OCI-LY7 (cell line): ENCODE measurements at regions not wholly inside any gene's neighbourhood (a gene's known extent, or its start where the extent isn't known, plus 50 kb on each side); places are given as distances from the start of the nearest gene placed in this dataset.

Experiments
- BruUV-seq: library from RNA; stranded (reverse); fragments of 400-500 nt; replicated peaks from 2 replicates; lab custom pipeline; 2021; lab: Mats Ljungman, UMichigan
- CTCF ChIA-PET: fragments of 300-600 bp; sonication (Branson Sonifier 250); formaldehyde crosslinking; loops from one replicate; lab custom pipeline; 2022; ENCODE audit warnings: antibody characterized with exemption; ENCODE audit not compliant: unreplicated experiment; lab: Charles Lee
- POLR2A ChIA-PET: fragments of 300-600 bp; sonication (Branson Sonifier 250); formaldehyde crosslinking; loops from one replicate; lab custom pipeline; 2022; ENCODE audit warnings: antibody characterized with exemption; lab: Charles Lee
- DNase-seq: peaks from one replicate; pipeline ENCODE4 v3.0.0-alpha.2; 2015; ENCODE audit warnings: low spot score
- H2AFZ ChIP-seq: fragments of 200-600 bp; sonication (generic), shearing (Covaris generic); 2 replicates; pipeline ENCODE4 v1.6.1; 2014; ENCODE audit warnings: mild to moderate bottlenecking, antibody characterized with exemption, low read length, moderate library complexity
- H3K27ac ChIP-seq: fragments of 200-600 bp; sonication (generic); 2 replicates; pipeline ENCODE4 v1.5.1; 2014; ENCODE audit warnings: mixed run types, low read depth, mild to moderate bottlenecking, moderate library complexity, low read length, inconsistent platforms; ENCODE audit not compliant: poor library complexity, severe bottlenecking
- H3K36me3 ChIP-seq: fragments of 200-600 bp; sonication (generic); 2 replicates; pipeline ENCODE4 v1.6.1; 2014; ENCODE audit warnings: mild to moderate bottlenecking, antibody characterized with exemption, low read length, moderate library complexity, mixed read lengths; ENCODE audit not compliant: insufficient read depth
- H3K4me1 ChIP-seq: fragments of 200-600 bp; sonication (generic); 2 replicates; pipeline ENCODE4 v1.5.1; 2014; ENCODE audit warnings: mild to moderate bottlenecking, low read length; ENCODE audit not compliant: insufficient read depth, poor library complexity, severe bottlenecking
- H3K4me2 ChIP-seq: fragments of 200-600 bp; sonication (generic); 2 replicates; pipeline ENCODE4 v1.6.1; 2014; ENCODE audit warnings: mild to moderate bottlenecking, low read length
- H3K4me3 ChIP-seq: fragments of 200-600 bp; sonication (generic); 2 replicates; pipeline ENCODE4 v1.5.1; 2014; ENCODE audit warnings: mild to moderate bottlenecking, low read depth, low read length; ENCODE audit not compliant: poor library complexity, severe bottlenecking
- H3K79me2 ChIP-seq: fragments of 200-600 bp; sonication (generic); 2 replicates; pipeline ENCODE4 v1.6.1; 2016; ENCODE audit warnings: low read depth, mild to moderate bottlenecking, low read length, moderate library complexity, mixed read lengths; ENCODE audit not compliant: insufficient read depth
- H3K9me2 ChIP-seq: fragments of 200-600 bp; sonication (generic); 2 replicates; pipeline ENCODE4 v1.6.1; 2016; ENCODE audit warnings: mild to moderate bottlenecking, low read length, mixed read lengths; ENCODE audit not compliant: insufficient read depth
- H3K9me3 ChIP-seq: fragments of 200-600 bp; sonication (generic); 2 replicates; pipeline ENCODE4 v1.6.1; 2014; ENCODE audit warnings: mild to moderate bottlenecking, mixed run types, low read length, mixed read lengths
- H4K20me1 ChIP-seq: fragments of 200-600 bp; sonication (generic); 2 replicates; pipeline ENCODE4 v1.6.1; 2014; ENCODE audit warnings: mild to moderate bottlenecking, antibody characterized with exemption, low read length, moderate library complexity, mixed read lengths; ENCODE audit not compliant: insufficient read depth
- CTCF ChIP-seq: fragments of 200-600 bp; sonication (generic); conservative IDR thresholded peaks from 2 replicates; pipeline ENCODE4 v1.5.1; 2014; ENCODE audit warnings: mild to moderate bottlenecking, antibody characterized with exemption, low read length, moderate library complexity, mixed read lengths
- EZH2phosphoT487 ChIP-seq: fragments of 200-600 bp; sonication (generic); IDR thresholded peaks from 2 replicates; pipeline ENCODE4 v1.6.1; 2018; ENCODE audit warnings: low read depth, borderline replicate concordance, mild to moderate bottlenecking, mixed run types, antibody characterized with exemption, low read length, moderate library complexity, mixed read lengths
- intact Hi-C: fragments of 100-400 bp; cut with micrococcal nuclease; formaldehyde crosslinking; loops from one replicate; pipeline ENCODE4 v1.10.0; 2022; ENCODE audit not compliant: unreplicated experiment

- H3K9me3 ChIP-seq: no peaks in the 10 kb centered on the region
- ChIA-PET CTCF (interaction anchor here (0.9 kb wide), 1 partner anchor 9 kb away, joined by 3 read pairs; no protein-coding TSS in a partner anchor), POLR2A (interaction anchor here (0.6 kb wide), 1 partner anchor 10 kb away, joined by 4 read pairs; no protein-coding TSS in a partner anchor)
- no peaks in the 10 kb centered on the region for H4K20me1 ChIP-seq
- H2AFZ ChIP-seq: no peak overlapping the region
- no peaks in the 10 kb centered on the region for H3K9me2 ChIP-seq
- H3K27ac ChIP-seq: no peak overlapping the region
- TF ChIP-seq CTCF (no peak), EZH2phosphoT487 (no peak)
- no peak for DNase-seq
- H3K36me3 ChIP-seq: no peaks in the 10 kb centered on the region
- intact Hi-C loops: no loop called here
- no peaks in the 10 kb centered on the region for H3K4me1 ChIP-seq
- no peak overlapping the region for H3K4me2 ChIP-seq
- H3K4me3 ChIP-seq: no peak overlapping the region
- no peaks in the 10 kb centered on the region for H3K79me2 ChIP-seq
- BruUV-seq: no TSS peak
These were observed 112.5 kb upstream of the ZNF366 start for GRCh38 chr5:72619677-72620076.

- no peaks in the 10 kb centered on the region for H4K20me1 ChIP-seq
- no peak for DNase-seq
- H3K79me2 ChIP-seq: no peaks in the 10 kb centered on the region
- no peak overlapping the region for H2AFZ ChIP-seq
- H3K4me1 ChIP-seq: no peaks in the 10 kb centered on the region
- no peak overlapping the region for H3K4me2 ChIP-seq
- H3K9me3 ChIP-seq: no peaks in the 10 kb centered on the region
- intact Hi-C loops: no loop called here
- ChIA-PET CTCF (interaction anchor here (0.9 kb wide), 1 partner anchor 8 kb away, joined by 3 read pairs; no protein-coding TSS in a partner anchor), POLR2A (no interaction called here)
- H3K4me3 ChIP-seq: no peak overlapping the region
- H3K27ac ChIP-seq: no peak overlapping the region
- no TSS peak for BruUV-seq
- no peaks in the 10 kb centered on the region for H3K9me2 ChIP-seq
- no peaks in the 10 kb centered on the region for H3K36me3 ChIP-seq
- no peak for TF ChIP-seq CTCF
- TF ChIP-seq EZH2phosphoT487: no peak
These were observed 112.0 kb upstream of the ZNF366 start for GRCh38 chr5:72619251-72619650.

- Histone ChIP-seq H3K9me3 (no peaks in the 10 kb centered on the region), H3K36me3 (no peaks in the 10 kb centered on the region), H3K4me2 (no peak overlapping the region), H3K9me2 (no peaks in the 10 kb centered on the region), H4K20me1 (no peaks in the 10 kb centered on the region), H3K4me1 (no peaks in the 10 kb centered on the region), H2AFZ (no peak overlapping the region), H3K79me2 (no peaks in the 10 kb centered on the region), H3K4me3 (no peak overlapping the region), H3K27ac (no peak overlapping the region)
- POLR2A ChIA-PET: no interaction called here
- BruUV-seq: no TSS peak
- DNase-seq: no peak
- intact Hi-C loops: no loop called here
- CTCF ChIA-PET: no interaction called here
- TF ChIP-seq EZH2phosphoT487: no peak
- no peak for TF ChIP-seq CTCF
These were observed 111.5 kb upstream of the ZNF366 start for GRCh38 chr5:72618708-72619107.
